ENCODE measurements at regions not wholly inside any gene's neighbourhood (a gene's known extent, or its start where the extent isn't known, plus 50 kb on each side); places are given as distances from the start of the nearest gene placed in this dataset.

- Histone ChIP-seq H3K27me3 (ENCODE audit: insufficient read depth) (no peaks in the 10 kb centered on the region; the same call in 1 of the 2 replicates), H3K27ac (ENCODE audit: low read depth in 2 of 2, low read length in 1 of 2) (peak overlapping the region in 1 of 2 experiments; percentile 78; a peak in 2 of 4 replicates), H3K4me3 (ENCODE audit: low read depth in 2 of 2, low read length in 1 of 2) (no peak overlapping the region), H3K9me2 (no peaks in the 10 kb centered on the region), H3K4me2 (no peak overlapping the region), H3K9ac (no peak overlapping the region), H3K79me2 (ENCODE audit: insufficient read depth) (no peaks in the 10 kb centered on the region), H3K9me3 (no peaks in the 10 kb centered on the region), H3K36me3 (replicated peaks in 1 of 2; ENCODE audit: control insufficient read depth in 1 of 2, insufficient read depth in 2 of 2, low read length in 1 of 2) (no peaks in the 10 kb centered on the region), H3K4me1 (ENCODE audit: control insufficient read depth in 1 of 2, insufficient read depth in 2 of 2, low read depth in 1 of 2, low read length in 1 of 2) (peaks cover 0 to 38% of the 10 kb centered on the region in 2 experiments; a peak in 1 of 4 replicates), H2AFZ (ENCODE audit: low read depth) (no peak overlapping the region), H3F3A (replicated peaks; ENCODE audit: insufficient read depth) (no peaks in the 10 kb centered on the region), H4K20me1 (ENCODE audit: insufficient read depth) (no peaks in the 10 kb centered on the region)
- ChIA-PET CTCF (no interaction called here), POLR2A (no interaction called here)
- DNase-seq = no peak
- TF ChIP-seq, protein P1, sequence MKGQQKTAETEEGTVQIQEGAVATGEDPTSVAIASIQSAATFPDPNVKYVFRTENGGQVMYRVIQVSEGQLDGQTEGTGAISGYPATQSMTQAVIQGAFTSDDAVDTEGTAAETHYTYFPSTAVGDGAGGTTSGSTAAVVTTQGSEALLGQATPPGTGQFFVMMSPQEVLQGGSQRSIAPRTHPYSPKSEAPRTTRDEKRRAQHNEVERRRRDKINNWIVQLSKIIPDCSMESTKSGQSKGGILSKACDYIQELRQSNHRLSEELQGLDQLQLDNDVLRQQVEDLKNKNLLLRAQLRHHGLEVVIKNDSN (IDR thresholded peaks at IDR 0.05; ENCODE audit: borderline replicate concordance, low read depth) = no peak
- TF ChIP-seq TAF1 (IDR thresholded peaks at IDR 0.05; ENCODE audit: borderline replicate concordance, low read depth, low read length) (no peak), FOSL2 (IDR thresholded peaks at IDR 0.05; ENCODE audit: borderline replicate concordance, low read depth) (no peak), TEAD4 (IDR thresholded peaks at IDR 0.05; ENCODE audit: borderline replicate concordance, insufficient read depth) (no peak), RFX5 (IDR thresholded peaks at IDR 0.05; ENCODE audit: low read length) (no peak), RAD21 (IDR thresholded peaks at IDR 0.05; ENCODE audit: low read length) (no peak), MEF2A (IDR thresholded peaks at IDR 0.05; ENCODE audit: borderline replicate concordance, low read depth) (no peak), MXI1 (IDR thresholded peaks at IDR 0.05; ENCODE audit: low read depth, low read length) (no peak), POLR2AphosphoS5 (IDR thresholded peaks at IDR 0.05; ENCODE audit: low read depth, low read length) (no peak), NFIC (IDR thresholded peaks at IDR 0.05; ENCODE audit: borderline replicate concordance) (no peak), FOXJ3 (CRISPR knock-in tag; IDR thresholded peaks at IDR 0.05) (no peak), FOXM1 (IDR thresholded peaks at IDR 0.05; ENCODE audit: low read depth) (no peak), GABPA (IDR thresholded peaks at IDR 0.05; ENCODE audit: low read depth) (no peak), PBX3 (IDR thresholded peaks at IDR 0.05) (no peak)
- TF ChIP-seq, protein P2, sequence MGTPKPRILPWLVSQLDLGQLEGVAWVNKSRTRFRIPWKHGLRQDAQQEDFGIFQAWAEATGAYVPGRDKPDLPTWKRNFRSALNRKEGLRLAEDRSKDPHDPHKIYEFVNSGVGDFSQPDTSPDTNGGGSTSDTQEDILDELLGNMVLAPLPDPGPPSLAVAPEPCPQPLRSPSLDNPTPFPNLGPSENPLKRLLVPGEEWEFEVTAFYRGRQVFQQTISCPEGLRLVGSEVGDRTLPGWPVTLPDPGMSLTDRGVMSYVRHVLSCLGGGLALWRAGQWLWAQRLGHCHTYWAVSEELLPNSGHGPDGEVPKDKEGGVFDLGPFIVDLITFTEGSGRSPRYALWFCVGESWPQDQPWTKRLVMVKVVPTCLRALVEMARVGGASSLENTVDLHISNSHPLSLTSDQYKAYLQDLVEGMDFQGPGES (IDR thresholded peaks at IDR 0.05; ENCODE audit: low read depth, low read length) = no peak
- TF ChIP-seq, protein P3, sequence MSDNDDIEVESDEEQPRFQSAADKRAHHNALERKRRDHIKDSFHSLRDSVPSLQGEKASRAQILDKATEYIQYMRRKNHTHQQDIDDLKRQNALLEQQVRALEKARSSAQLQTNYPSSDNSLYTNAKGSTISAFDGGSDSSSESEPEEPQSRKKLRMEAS (IDR thresholded peaks at IDR 0.05; ENCODE audit: low read depth) = no peak
- TF ChIP-seq, protein P4, sequence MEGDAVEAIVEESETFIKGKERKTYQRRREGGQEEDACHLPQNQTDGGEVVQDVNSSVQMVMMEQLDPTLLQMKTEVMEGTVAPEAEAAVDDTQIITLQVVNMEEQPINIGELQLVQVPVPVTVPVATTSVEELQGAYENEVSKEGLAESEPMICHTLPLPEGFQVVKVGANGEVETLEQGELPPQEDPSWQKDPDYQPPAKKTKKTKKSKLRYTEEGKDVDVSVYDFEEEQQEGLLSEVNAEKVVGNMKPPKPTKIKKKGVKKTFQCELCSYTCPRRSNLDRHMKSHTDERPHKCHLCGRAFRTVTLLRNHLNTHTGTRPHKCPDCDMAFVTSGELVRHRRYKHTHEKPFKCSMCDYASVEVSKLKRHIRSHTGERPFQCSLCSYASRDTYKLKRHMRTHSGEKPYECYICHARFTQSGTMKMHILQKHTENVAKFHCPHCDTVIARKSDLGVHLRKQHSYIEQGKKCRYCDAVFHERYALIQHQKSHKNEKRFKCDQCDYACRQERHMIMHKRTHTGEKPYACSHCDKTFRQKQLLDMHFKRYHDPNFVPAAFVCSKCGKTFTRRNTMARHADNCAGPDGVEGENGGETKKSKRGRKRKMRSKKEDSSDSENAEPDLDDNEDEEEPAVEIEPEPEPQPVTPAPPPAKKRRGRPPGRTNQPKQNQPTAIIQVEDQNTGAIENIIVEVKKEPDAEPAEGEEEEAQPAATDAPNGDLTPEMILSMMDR (IDR thresholded peaks at IDR 0.05) = no peak
- TF ChIP-seq, protein P5, sequence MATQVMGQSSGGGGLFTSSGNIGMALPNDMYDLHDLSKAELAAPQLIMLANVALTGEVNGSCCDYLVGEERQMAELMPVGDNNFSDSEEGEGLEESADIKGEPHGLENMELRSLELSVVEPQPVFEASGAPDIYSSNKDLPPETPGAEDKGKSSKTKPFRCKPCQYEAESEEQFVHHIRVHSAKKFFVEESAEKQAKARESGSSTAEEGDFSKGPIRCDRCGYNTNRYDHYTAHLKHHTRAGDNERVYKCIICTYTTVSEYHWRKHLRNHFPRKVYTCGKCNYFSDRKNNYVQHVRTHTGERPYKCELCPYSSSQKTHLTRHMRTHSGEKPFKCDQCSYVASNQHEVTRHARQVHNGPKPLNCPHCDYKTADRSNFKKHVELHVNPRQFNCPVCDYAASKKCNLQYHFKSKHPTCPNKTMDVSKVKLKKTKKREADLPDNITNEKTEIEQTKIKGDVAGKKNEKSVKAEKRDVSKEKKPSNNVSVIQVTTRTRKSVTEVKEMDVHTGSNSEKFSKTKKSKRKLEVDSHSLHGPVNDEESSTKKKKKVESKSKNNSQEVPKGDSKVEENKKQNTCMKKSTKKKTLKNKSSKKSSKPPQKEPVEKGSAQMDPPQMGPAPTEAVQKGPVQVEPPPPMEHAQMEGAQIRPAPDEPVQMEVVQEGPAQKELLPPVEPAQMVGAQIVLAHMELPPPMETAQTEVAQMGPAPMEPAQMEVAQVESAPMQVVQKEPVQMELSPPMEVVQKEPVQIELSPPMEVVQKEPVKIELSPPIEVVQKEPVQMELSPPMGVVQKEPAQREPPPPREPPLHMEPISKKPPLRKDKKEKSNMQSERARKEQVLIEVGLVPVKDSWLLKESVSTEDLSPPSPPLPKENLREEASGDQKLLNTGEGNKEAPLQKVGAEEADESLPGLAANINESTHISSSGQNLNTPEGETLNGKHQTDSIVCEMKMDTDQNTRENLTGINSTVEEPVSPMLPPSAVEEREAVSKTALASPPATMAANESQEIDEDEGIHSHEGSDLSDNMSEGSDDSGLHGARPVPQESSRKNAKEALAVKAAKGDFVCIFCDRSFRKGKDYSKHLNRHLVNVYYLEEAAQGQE (IDR thresholded peaks at IDR 0.05; ENCODE audit: low read depth, low read length) = no peak
- WGBS (ENCODE audit: low lambda C conversion rate) = 21% methylated on average over 2 of the region's 4 CpGs
Measured at GRCh38 chrX:69073241-69073640, 92.0 kb downstream of the PJA1 start.

All from SK-N-SH (cell line).